NCI-H146 treated with DMSO at 0.1 percent for 48 hours (cell line): ENCODE measurements at regions not wholly inside any gene's neighbourhood (a gene's known extent, or its start where the extent isn't known, plus 50 kb on each side); places are given as distances from the start of the nearest gene placed in this dataset.

Experiments
- DNase-seq: peaks from one replicate; lab custom pipeline; 2025; ENCODE audit not compliant: unreplicated experiment; lab: John Stamatoyannopoulos, UW

DNA sequence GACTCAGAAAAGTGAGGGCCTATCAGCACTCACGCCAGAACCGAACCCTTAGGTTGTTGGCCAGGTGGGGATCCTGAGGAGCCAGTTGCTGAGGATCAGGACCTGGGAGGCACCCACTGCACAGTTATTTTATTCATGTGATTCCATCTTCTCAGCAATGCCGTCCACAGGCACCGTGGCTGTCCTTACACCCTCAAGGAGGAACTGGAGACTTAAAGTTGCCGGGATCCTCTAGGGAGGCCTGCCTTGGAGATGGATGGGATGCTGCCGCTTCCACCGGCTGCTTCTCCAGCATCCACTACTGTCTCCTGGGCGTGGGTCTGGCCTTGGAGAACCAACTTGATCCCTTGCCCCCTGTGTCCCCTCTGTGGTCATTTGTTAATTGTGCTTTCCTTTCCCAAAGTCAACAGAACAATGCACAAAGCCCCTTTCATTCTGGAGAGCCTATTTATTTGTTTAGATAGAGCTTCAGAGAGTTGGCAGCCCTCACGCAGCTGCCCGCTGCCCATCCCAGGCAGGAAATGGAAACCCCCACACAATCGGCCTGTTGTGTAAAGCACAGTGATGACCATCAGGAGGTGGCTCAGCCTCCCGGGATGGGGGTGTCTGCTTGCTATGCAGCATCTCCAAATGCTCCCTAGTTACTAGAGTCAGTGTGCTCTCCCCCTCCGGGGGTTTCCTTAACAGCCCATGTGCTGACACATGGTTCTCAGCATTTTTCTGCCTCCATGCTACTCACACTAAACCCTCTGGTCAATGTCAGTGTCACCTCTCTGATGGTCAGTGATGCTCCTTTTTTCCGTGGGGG, 52.9 kb upstream of the IGFBP3 start:
- DNase-seq = no peak

DNA sequence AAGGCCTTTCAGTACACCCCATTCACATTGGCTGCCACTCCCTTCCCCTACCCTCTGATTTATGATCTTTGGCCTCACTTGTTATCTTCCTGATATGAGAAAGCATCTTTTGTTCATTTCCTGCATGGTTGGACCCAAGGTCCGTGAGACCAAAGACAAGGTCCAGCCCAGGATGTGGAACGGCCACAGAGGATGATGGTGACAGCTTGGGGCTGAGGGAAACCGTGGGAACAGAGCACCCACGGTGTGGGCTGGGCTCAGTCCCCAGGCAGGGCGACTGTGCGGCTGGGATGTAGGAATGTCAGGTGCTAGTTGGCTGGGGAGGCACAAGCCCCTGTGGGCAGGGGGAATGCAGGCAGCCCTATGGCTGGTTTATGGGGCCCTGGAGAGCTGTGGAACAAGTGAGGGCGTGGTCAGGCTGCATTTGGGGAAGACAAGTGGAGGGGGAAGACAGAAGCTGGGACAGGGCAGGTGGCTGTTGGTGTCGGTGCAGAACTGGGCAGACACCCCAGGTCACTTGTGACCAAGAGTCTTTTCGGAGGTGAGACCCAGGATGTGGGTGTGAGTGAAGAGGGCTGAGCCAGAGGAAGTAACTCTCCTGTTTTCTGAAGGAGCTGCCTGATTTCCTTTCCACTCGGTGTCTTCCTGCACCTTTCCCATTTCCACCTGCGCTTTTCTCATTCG, 51.7 kb upstream of the IGFBP3 start:
- DNase-seq = no peak

DNA sequence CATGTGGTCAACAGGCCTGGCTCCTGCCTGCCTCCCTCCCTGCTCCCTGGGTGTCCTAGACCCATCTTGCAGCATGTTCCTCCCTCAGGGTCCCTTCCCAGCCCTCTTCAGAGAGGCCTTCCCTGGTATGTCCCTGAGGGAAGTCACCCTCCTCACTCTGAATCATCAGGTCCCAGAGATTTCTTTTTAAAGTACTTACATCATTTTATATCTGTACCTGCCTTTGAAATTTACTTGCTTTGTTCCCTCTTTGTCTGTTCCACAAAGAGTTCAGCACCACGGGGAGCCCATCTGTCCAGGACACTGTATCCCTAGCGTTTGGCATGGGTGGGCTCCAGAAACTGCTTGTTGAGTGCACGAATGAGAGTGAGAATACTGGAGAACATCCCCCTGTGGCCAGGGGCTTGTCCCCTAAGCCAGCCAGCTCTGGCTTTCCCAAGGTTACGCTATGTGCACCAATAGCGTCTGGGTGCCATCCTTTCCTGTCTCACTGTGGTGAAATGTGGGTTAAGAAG, 50.6 kb upstream of the IGFBP3 start:
- DNase-seq = no peak

DNA sequence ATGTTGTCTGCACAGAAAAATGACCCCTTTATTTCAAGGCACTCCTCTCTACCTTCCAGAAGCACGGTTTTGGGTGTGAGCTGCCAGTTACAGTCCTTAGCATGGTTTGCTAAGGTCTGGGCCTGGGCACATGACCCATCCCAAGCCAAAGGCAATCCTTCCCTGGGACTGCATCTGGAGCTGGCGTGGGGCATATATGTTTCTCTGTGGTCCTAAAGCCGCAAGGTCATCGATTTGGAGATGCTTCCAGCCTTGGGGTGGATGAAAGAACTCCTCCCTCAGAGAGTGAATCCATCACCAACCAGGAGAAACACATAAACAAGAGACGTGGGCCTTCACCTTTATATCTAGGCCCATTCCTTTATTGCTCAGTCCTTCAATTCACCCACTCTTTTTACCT, 50.1 kb upstream of the IGFBP3 start:
- no peak for DNase-seq
